ENCODE measurements at regions not wholly inside any gene's neighbourhood (a gene's known extent, or its start where the extent isn't known, plus 50 kb on each side); places are given as distances from the start of the nearest gene placed in this dataset.
"Not testable (repeated sequence)": the region's sequence is repeated elsewhere in the genome, so short reads cannot be mapped to it uniquely, and the experiment has no call there.

GRCh38 chr12:84135586-84136279 lies 776.9 kb downstream of the SLC6A15 start:
- no peak for DNase-seq (ENCODE audit: low read depth)

GRCh38 chr12:84134797-84135366 lies 777.7 kb downstream of the SLC6A15 start:
- no peak for DNase-seq (ENCODE audit: low read depth)

- DNase-seq (ENCODE audit: low read depth), result peak; percentile 68
Observed at GRCh38 chr12:84131076-84131475, 781.5 kb downstream of the SLC6A15 start.

GRCh38 chr12:84128117-84128991 lies 784.2 kb downstream of the SLC6A15 start:
- no peak for DNase-seq (ENCODE audit: low read depth)

- no peak for DNase-seq (ENCODE audit: low read depth)
Observed at GRCh38 chr12:84124211-84124610, 788.4 kb downstream of the SLC6A15 start.

GRCh38 chr12:84117190-84117589 lies 795.4 kb downstream of the SLC6A15 start:
- DNase-seq (ENCODE audit: low read depth), result no peak

- DNase-seq (ENCODE audit: low read depth), result no peak
Observed at GRCh38 chr12:84113666-84114065, 798.9 kb downstream of the SLC6A15 start.

GRCh38 chr12:84103886-84104285 lies 808.7 kb downstream of the SLC6A15 start:
- not testable (repeated sequence) for DNase-seq (ENCODE audit: low read depth)

- DNase-seq (ENCODE audit: low read depth), result not testable (repeated sequence)
Observed at GRCh38 chr12:84101963-84102362, 810.6 kb downstream of the SLC6A15 start.

GRCh38 chr12:84099591-84099990 lies 813.0 kb downstream of the SLC6A15 start:
- not testable (repeated sequence) for DNase-seq (ENCODE audit: low read depth)

- no peak for DNase-seq (ENCODE audit: low read depth)
Observed at GRCh38 chr12:84091651-84092050, 820.9 kb downstream of the SLC6A15 start.

- no peak for DNase-seq (ENCODE audit: low read depth)
Observed at GRCh38 chr12:84089356-84089755, 823.2 kb downstream of the SLC6A15 start.

GRCh38 chr12:84085046-84085445 lies 827.6 kb downstream of the SLC6A15 start:
- DNase-seq (ENCODE audit: low read depth), result no peak

GRCh38 chr12:84079626-84080025 lies 833.0 kb downstream of the SLC6A15 start:
- peak; percentile 36 for DNase-seq (ENCODE audit: low read depth)

GRCh38 chr12:84077679-84078078 lies 834.9 kb downstream of the SLC6A15 start:
- DNase-seq (ENCODE audit: low read depth), result no peak

- DNase-seq (ENCODE audit: low read depth), result no peak
Observed at GRCh38 chr12:84075991-84076390, 836.6 kb downstream of the SLC6A15 start.

- DNase-seq (ENCODE audit: low read depth), result no peak
Observed at GRCh38 chr12:84073401-84073800, 839.2 kb downstream of the SLC6A15 start.

- no peak for DNase-seq (ENCODE audit: low read depth)
Observed at GRCh38 chr12:84072961-84073360, 839.6 kb downstream of the SLC6A15 start.

- DNase-seq (ENCODE audit: low read depth), result peak; percentile 87
Observed at GRCh38 chr12:84070292-84070691, 842.3 kb downstream of the SLC6A15 start.

- DNase-seq (ENCODE audit: low read depth), result peak; percentile 70
Observed at GRCh38 chr12:84069699-84070098, 842.9 kb downstream of the SLC6A15 start.

- DNase-seq (ENCODE audit: low read depth), result peak; percentile 14
Observed at GRCh38 chr12:84069198-84069597, 843.4 kb downstream of the SLC6A15 start.

GRCh38 chr12:84058136-84058535 lies 854.5 kb downstream of the SLC6A15 start:
- no peak for DNase-seq (ENCODE audit: low read depth)

- DNase-seq (ENCODE audit: low read depth), result no peak
Observed at GRCh38 chr12:84054811-84055210, 857.8 kb downstream of the SLC6A15 start.
